HEK293 (cell line): ENCODE measurements at regions not wholly inside any gene's neighbourhood (a gene's known extent, or its start where the extent isn't known, plus 50 kb on each side); places are given as distances from the start of the nearest gene placed in this dataset.

Source experiments
- CTCF ChIA-PET: fragments of 350-600 bp; formaldehyde crosslinking; extraction: SDS; loops from one replicate; lab custom pipeline; 2021; ENCODE audit warnings: antibody characterized with exemption; lab: Yijun Ruan, JAX
- POLR2A ChIA-PET: fragments of 300-600 bp; formaldehyde crosslinking; extraction: SDS; loops from one replicate; lab custom pipeline; 2020; ENCODE audit warnings: antibody characterized with exemption, inconsistent platforms; lab: Yijun Ruan, JAX
- H3K27ac ChIP-seq: fragments of 200-500 bp; sonication (Bioruptor generic); 2 replicates; pipeline ENCODE4 v1.5.1; 2014; ENCODE audit warnings: low read depth, low read length, control low read depth, inconsistent platforms; ENCODE audit errors: extremely low read depth
- H3K36me3 ChIP-seq, 2 experiments: fragments of 200-500 bp in 1 of 2; sonication (Bioruptor generic) in 1 of 2; 1 replicate in 1 of 2; 2 replicates in 1 of 2; pipeline ENCODE4 v1.5.1; 2014 to 2017; ENCODE audit warnings: inconsistent platforms in 2 of 2, low read length in 2 of 2; ENCODE audit not compliant: control insufficient read depth in 2 of 2, insufficient read depth in 1 of 2
- H3K4me1 ChIP-seq: fragments of 200-500 bp; sonication (Bioruptor generic); 2 replicates; pipeline ENCODE4 v1.5.1; 2014; ENCODE audit warnings: mild to moderate bottlenecking, low read length, inconsistent platforms; ENCODE audit not compliant: control insufficient read depth, insufficient read depth
- H3K4me3 ChIP-seq: 2 replicates; pipeline ENCODE4 v1.5.1; 2011; ENCODE audit warnings: low read depth, mild to moderate bottlenecking, control low read depth, low read length, moderate library complexity
- H3K9me3 ChIP-seq: fragments of 200-500 bp; sonication (Bioruptor generic); 2 replicates; pipeline ENCODE4 v1.5.1; 2014; ENCODE audit warnings: low read depth, low read length, inconsistent platforms; ENCODE audit not compliant: control insufficient read depth, insufficient read depth
- CTCF ChIP-seq: fragments of 450-650 bp; formaldehyde crosslinking; IDR thresholded peaks from 2 replicates; pipeline ENCODE4 v1.5.1; 2016; ENCODE audit warnings: missing biosample characterization, missing genetic modification characterization
- ELK4 ChIP-seq: IDR thresholded peaks from 2 replicates; pipeline ENCODE4 v1.6.1; 2011; ENCODE audit warnings: mild to moderate bottlenecking, low read depth, low read length, borderline replicate concordance
- HOXD13 ChIP-seq: sonication (generic); formaldehyde crosslinking; IDR thresholded peaks from 2 replicates; pipeline ENCODE4 v1.8.0; 2022; ENCODE audit warnings: missing genetic modification reagents, borderline replicate concordance
- KLF10 ChIP-seq: fragments of 450-650 bp; IDR thresholded peaks from 2 replicates; pipeline ENCODE4 v1.5.1; 2018; ENCODE audit warnings: missing biosample characterization, mild to moderate bottlenecking, missing genetic modification characterization
- MYNN ChIP-seq: fragments of 450-650 bp; formaldehyde crosslinking; IDR thresholded peaks from 2 replicates; pipeline ENCODE4 v1.5.1; 2016; ENCODE audit warnings: missing biosample characterization, missing genetic modification characterization, borderline replicate concordance
- SALL2 ChIP-seq: fragments of 450-650 bp; formaldehyde crosslinking; IDR thresholded peaks from 2 replicates; pipeline ENCODE4 v1.5.0; 2017; ENCODE audit warnings: missing biosample characterization, mild to moderate bottlenecking, missing genetic modification characterization, borderline replicate concordance
- ZBTB26 ChIP-seq: fragments of 450-650 bp; formaldehyde crosslinking; optimal IDR thresholded peaks from 2 replicates; pipeline ENCODE3; 2016; ENCODE audit warnings: missing biosample characterization, mild to moderate bottlenecking, missing genetic modification characterization
- ZFP41 ChIP-seq: fragments of 450-650 bp; formaldehyde crosslinking; IDR thresholded peaks from 2 replicates; pipeline ENCODE4 v1.5.1; 2016; ENCODE audit warnings: missing biosample characterization, missing genetic modification characterization, borderline replicate concordance
- ZNF121 ChIP-seq: fragments of 450-650 bp; formaldehyde crosslinking; IDR thresholded peaks from 2 replicates; pipeline ENCODE4 v1.5.1; 2016; ENCODE audit warnings: missing biosample characterization, missing genetic modification characterization
- ZNF2 ChIP-seq: fragments of 450-650 bp; formaldehyde crosslinking; IDR thresholded peaks from 2 replicates; pipeline ENCODE4 v1.5.1; 2016; ENCODE audit warnings: missing biosample characterization, missing genetic modification characterization
- ZNF23 ChIP-seq: fragments of 450-650 bp; formaldehyde crosslinking; IDR thresholded peaks from 2 replicates; pipeline ENCODE4 v1.5.1; 2016; ENCODE audit warnings: missing biosample characterization, missing genetic modification characterization, borderline replicate concordance
- ZNF274 ChIP-seq, 2 experiments: fragments of 200-500 bp in 1 of 2; fragments of 450-650 bp in 1 of 2; sonication (Bioruptor generic) in 1 of 2; formaldehyde crosslinking in 1 of 2; IDR thresholded peaks; 2 replicates each; pipeline versions ENCODE4 v1.5.1 to v1.6.1; 2014 to 2016; ENCODE audit warnings: borderline replicate concordance in 1 of 2, inconsistent platforms in 1 of 2, low read length in 1 of 2, missing biosample characterization in 1 of 2, missing genetic modification characterization in 1 of 2
- ZNF433 ChIP-seq: fragments of 450-650 bp; formaldehyde crosslinking; IDR thresholded peaks from 2 replicates; pipeline ENCODE4 v1.5.1; 2016; ENCODE audit warnings: missing biosample characterization, missing genetic modification characterization, low read depth
- ZNF48 ChIP-seq: fragments of 450-650 bp; formaldehyde crosslinking; IDR thresholded peaks from 2 replicates; pipeline ENCODE4 v1.5.1; 2016; ENCODE audit warnings: missing biosample characterization, missing genetic modification characterization
- ZNF513 ChIP-seq: fragments of 450-650 bp; IDR thresholded peaks from 2 replicates; pipeline ENCODE4 v1.5.1; 2018; ENCODE audit warnings: missing biosample characterization, missing genetic modification characterization
- ZNF518A ChIP-seq: fragments of 450-650 bp; formaldehyde crosslinking; conservative IDR thresholded peaks from 2 replicates; pipeline ENCODE4 v1.5.1; 2016; ENCODE audit warnings: low read depth, missing biosample characterization, missing genetic modification characterization
- ZNF623 ChIP-seq: fragments of 450-650 bp; formaldehyde crosslinking; IDR thresholded peaks from 2 replicates; pipeline ENCODE4 v1.5.1; 2016; ENCODE audit warnings: missing biosample characterization, missing genetic modification characterization
- ZNF830 ChIP-seq: fragments of 450-650 bp; IDR thresholded peaks from 2 replicates; pipeline ENCODE4 v1.5.0; 2018; ENCODE audit warnings: missing biosample characterization, missing genetic modification characterization, low read depth, mild to moderate bottlenecking, moderate library complexity

GRCh38 chr7:155231241-155231800 lies 66.4 kb upstream of the INSIG1 start:
- Histone ChIP-seq H3K36me3 (no peaks in the 10 kb centered on the region), H3K4me3 (no peak overlapping the region), H3K27ac (no peak overlapping the region), H3K4me1 (no peaks in the 10 kb centered on the region), H3K9me3 (no peaks in the 10 kb centered on the region)
- ChIA-PET CTCF (interaction anchor here (1.1 kb wide), 1 partner anchor 14 kb away, joined by 3 read pairs; no protein-coding TSS in a partner anchor), POLR2A (interaction anchor here (2.5 kb wide), 1 partner anchor 26 kb away, joined by 19 read pairs; no protein-coding TSS in a partner anchor)
- TF ChIP-seq ZNF433 (tag by site-specific recombination), result no peak
- TF ChIP-seq ELK4, result no peak
- no peak for TF ChIP-seq ZNF121 (tag by site-specific recombination)
- no peak for TF ChIP-seq MYNN (tag by site-specific recombination)
- no peak for TF ChIP-seq ZNF23
- TF ChIP-seq SALL2 (tag by site-specific recombination), result no peak

GRCh38 chr7:155231941-155232340 lies 65.7 kb upstream of the INSIG1 start:
- TF ChIP-seq CTCF (tag by site-specific recombination), result no peak
- TF ChIP-seq HOXD13, result no peak
- no peak for TF ChIP-seq ZBTB26 (tag by site-specific recombination)
- Histone ChIP-seq H3K27ac (no peak overlapping the region), H3K36me3 (no peaks in the 10 kb centered on the region), H3K4me1 (no peaks in the 10 kb centered on the region), H3K4me3 (no peak overlapping the region), H3K9me3 (no peaks in the 10 kb centered on the region)
- ChIA-PET CTCF (no interaction called here), POLR2A (no interaction called here)

- no peak for TF ChIP-seq ZNF623 (tag by site-specific recombination)
- no peak for TF ChIP-seq KLF10 (tag by site-specific recombination)
- no peak for TF ChIP-seq ZNF518A (tag by site-specific recombination)
- no peak for TF ChIP-seq ZNF2 (tag by site-specific recombination)
- TF ChIP-seq ZFP41 (tag by site-specific recombination), result no peak
- no peak for TF ChIP-seq ZNF274 (IDR thresholded peaks at IDR 0.05; ENCODE audit: low read length)
- no peak for TF ChIP-seq ZNF274 (tag by site-specific recombination; IDR thresholded peaks at IDR 0.05; ENCODE audit: borderline replicate concordance)
- TF ChIP-seq ZNF48 (tag by site-specific recombination), result no peak
- no peak for TF ChIP-seq ZNF830 (tag by site-specific recombination)
- TF ChIP-seq ZNF513 (tag by site-specific recombination), result no peak
- Histone ChIP-seq H3K4me1 (no peaks in the 10 kb centered on the region), H3K4me3 (no peak overlapping the region), H3K9me3 (no peaks in the 10 kb centered on the region), H3K27ac (no peak overlapping the region), H3K36me3 (no peaks in the 10 kb centered on the region)
- ChIA-PET CTCF (no interaction called here), POLR2A (interaction anchor here (1.9 kb wide), 1 partner anchor 28 kb away, joined by 5 read pairs; no protein-coding TSS in a partner anchor)
Observed at GRCh38 chr7:155232911-155233310, 64.8 kb upstream of the INSIG1 start.
